HCT116 (cell line): ENCODE measurements at regions not wholly inside any gene's neighbourhood (a gene's known extent, or its start where the extent isn't known, plus 50 kb on each side); places are given as distances from the start of the nearest gene placed in this dataset.

Experiments used
- ATAC-seq: fragments of 200-7000 bp; cut with Tn5 transposase; 2 replicates; pipeline ENCODE4 v1.9.1; 2020; ENCODE audit warnings: mild to moderate bottlenecking, moderate library complexity
- BruUV-seq: library from RNA; stranded (reverse); fragments of 400-500 nt; replicated peaks from 2 replicates; lab custom pipeline; 2021; lab: Mats Ljungman, UMichigan
- CTCF ChIA-PET: fragments of 300-600 bp; sonication (Branson Sonifier 250); formaldehyde crosslinking; loops from one replicate; lab custom pipeline; 2021; ENCODE audit warnings: antibody characterized with exemption; lab: Charles Lee
- POLR2A ChIA-PET: fragments of 300-600, 350-600 bp; sonication (Branson Sonifier 250); formaldehyde crosslinking; loops from one replicate; lab custom pipeline; 2021; ENCODE audit warnings: antibody characterized with exemption; lab: Charles Lee
- RAD21 ChIA-PET, 2 experiments: fragments of 300-600 bp; sonication (Branson Sonifier 250); formaldehyde crosslinking; loops; one replicate each; lab custom pipeline; 2023; ENCODE audit warnings: low total read pairs in 2 of 2; ENCODE audit not compliant: uncharacterized antibody in 2 of 2, unreplicated experiment in 2 of 2, low non-redundant PET in 1 of 2; lab: Charles Lee
- DNase-seq: peaks from one replicate; pipeline ENCODE4 v3.0.0-alpha.2; 2010; ENCODE audit warnings: low read depth, low spot score
- H2AFZ ChIP-seq: fragments of 200-600 bp; shearing (Covaris generic), sonication (generic); 2 replicates; pipeline ENCODE4 v1.6.1; 2017; ENCODE audit warnings: low read depth, mixed run types, mixed read lengths, antibody characterized with exemption, low read length; ENCODE audit not compliant: poor library complexity, severe bottlenecking
- H3K27ac ChIP-seq: 2 replicates; pipeline ENCODE4 v1.5.1; 2012; ENCODE audit warnings: low read depth, low read length
- H3K27me3 ChIP-seq: fragments of 200-600 bp; sonication (generic); 2 replicates; pipeline ENCODE4 v1.6.1; 2016; ENCODE audit warnings: mixed run types, low read length, mixed read lengths; ENCODE audit not compliant: insufficient read depth
- H3K36me3 ChIP-seq, 2 experiments: fragments of 200-500 bp in 1 of 2; fragments of 200-600 bp in 1 of 2; sonication (Bioruptor generic) in 1 of 2; sonication (generic) in 1 of 2; 2 replicates each; pipeline versions ENCODE4 v1.5.1 to v1.6.1; 2014 to 2016; ENCODE audit warnings: low read length in 2 of 2, inconsistent platforms in 1 of 2, mixed read lengths in 1 of 2, mixed run types in 1 of 2; ENCODE audit not compliant: insufficient read depth in 2 of 2, control insufficient read depth in 1 of 2
- H3K4me1 ChIP-seq, 2 experiments: fragments of 200-600 bp in 1 of 2; sonication (generic) in 1 of 2; 2 replicates each; pipeline versions ENCODE4 v1.5.1 to v1.6.1; 2012 to 2017; ENCODE audit warnings: low read length in 2 of 2, inconsistent platforms in 1 of 2, mild to moderate bottlenecking in 1 of 2, mixed read lengths in 1 of 2, mixed run types in 1 of 2, moderate library complexity in 1 of 2; ENCODE audit not compliant: insufficient read depth in 2 of 2, control insufficient read depth in 1 of 2
- H3K4me2 ChIP-seq: fragments of 200-600 bp; sonication (generic); 2 replicates; pipeline ENCODE4 v1.6.1; 2017; ENCODE audit warnings: mixed run types, low read length, mixed read lengths
- H3K4me3 ChIP-seq, 2 experiments: fragments of 200-600 bp in 1 of 2; sonication (generic) in 1 of 2; replicated peaks in 1 of 2; 2 replicates each; pipeline ENCODE4 v1.5.1; 2011 to 2016; ENCODE audit warnings: low read length in 2 of 2, control low read depth in 1 of 2, low read depth in 1 of 2, mild to moderate bottlenecking in 1 of 2, mixed read lengths in 1 of 2, mixed run types in 1 of 2
- H3K79me2 ChIP-seq: fragments of 200-600 bp; sonication (generic); 2 replicates; pipeline ENCODE4 v1.6.1; 2017; ENCODE audit warnings: mild to moderate bottlenecking, mixed run types, low read length, moderate library complexity, mixed read lengths; ENCODE audit not compliant: insufficient read depth
- H3K9ac ChIP-seq: fragments of 200-600 bp; sonication (generic); 2 replicates; pipeline ENCODE4 v1.6.1; 2016; ENCODE audit warnings: low read length, mixed read lengths
- H3K9me2 ChIP-seq: fragments of 200-600 bp; sonication (generic), shearing (Covaris generic); 2 replicates; pipeline ENCODE4 v1.6.1; 2017; ENCODE audit warnings: mixed run types, mild to moderate bottlenecking, moderate library complexity; ENCODE audit not compliant: insufficient read depth
- H3K9me3 ChIP-seq, 2 experiments: fragments of 200-500 bp in 1 of 2; fragments of 200-600 bp in 1 of 2; sonication (Bioruptor generic) in 1 of 2; sonication (generic) in 1 of 2; 2 replicates each; pipeline ENCODE4 v1.6.1; 2014 to 2017; ENCODE audit warnings: low read length in 2 of 2, mixed read lengths in 2 of 2, inconsistent platforms in 1 of 2, low read depth in 1 of 2, mild to moderate bottlenecking in 1 of 2, mixed run types in 1 of 2, moderate library complexity in 1 of 2; ENCODE audit not compliant: control insufficient read depth in 1 of 2, insufficient read depth in 1 of 2
- H4K20me1 ChIP-seq: fragments of 200-600 bp; sonication (generic), shearing (Covaris generic); 2 replicates; pipeline ENCODE4 v1.6.1; 2017; ENCODE audit warnings: mixed run types, mild to moderate bottlenecking, moderate library complexity; ENCODE audit not compliant: insufficient read depth
- ELF1 ChIP-seq: IDR thresholded peaks from 2 replicates; pipeline ENCODE4 v1.6.1; 2012; ENCODE audit warnings: low read depth, borderline replicate concordance
- EZH2phosphoT487 ChIP-seq: fragments of 200-600 bp; IDR thresholded peaks from 2 replicates; pipeline ENCODE4 v1.6.1; 2018; ENCODE audit warnings: antibody characterized with exemption, borderline replicate concordance
- FOSL1 ChIP-seq: IDR thresholded peaks from 2 replicates; pipeline ENCODE4 v1.6.1; 2012; ENCODE audit warnings: low read depth
- JUND ChIP-seq: IDR thresholded peaks from 2 replicates; pipeline ENCODE4 v1.6.1; 2012
- POLR2A ChIP-seq: IDR thresholded peaks from 2 replicates; pipeline ENCODE4 v1.7.0; 2011; ENCODE audit warnings: borderline replicate concordance; ENCODE audit not compliant: insufficient read depth, insufficient read length; ENCODE audit errors: extremely low read depth
- RAD21 ChIP-seq: IDR thresholded peaks from 2 replicates; pipeline ENCODE4 v1.6.1; 2012; ENCODE audit warnings: low read depth, mild to moderate bottlenecking
- REST ChIP-seq: IDR thresholded peaks from 2 replicates; pipeline ENCODE4 v1.6.1; 2012; ENCODE audit warnings: low read depth
- SIN3A ChIP-seq: IDR thresholded peaks from 2 replicates; pipeline ENCODE4 v1.6.1; 2012; ENCODE audit warnings: low read depth
- SP1 ChIP-seq: IDR thresholded peaks from 2 replicates; pipeline ENCODE4 v1.6.1; 2012; ENCODE audit warnings: low read depth
- SRF ChIP-seq: IDR thresholded peaks from 2 replicates; pipeline ENCODE4 v1.6.1; 2012; ENCODE audit warnings: low read depth
- ZBTB33 ChIP-seq: IDR thresholded peaks from 2 replicates; pipeline ENCODE4 v1.6.1; 2011; ENCODE audit warnings: mild to moderate bottlenecking, low read length, moderate library complexity; ENCODE audit not compliant: insufficient replicate concordance; ENCODE audit errors: extremely low read depth
- ZNF274 ChIP-seq: fragments of 200-500 bp; sonication (Bioruptor generic); IDR thresholded peaks from 2 replicates; pipeline ENCODE4 v1.6.1; 2014; ENCODE audit warnings: mild to moderate bottlenecking, low read depth, low read length, inconsistent platforms
- intact Hi-C: fragments of 100-400 bp; cut with micrococcal nuclease; formaldehyde crosslinking; loops from 2 replicates; pipeline ENCODE4 v1.10.0; 2022
- TF ChIP-seq, protein P1 (sequence below), 3 experiments: fragments of 200-600 bp in 1 of 3; sonication (generic) in 1 of 3; IDR thresholded peaks in 2 of 3; conservative IDR thresholded peaks in 1 of 3; 2 replicates each; pipeline ENCODE4 v1.5.1; 2012 to 2017; ENCODE audit warnings: low read depth in 2 of 3, low read length in 2 of 3, antibody characterized with exemption in 1 of 3, borderline replicate concordance in 1 of 3, control low read depth in 1 of 3, mild to moderate bottlenecking in 1 of 3, mixed read lengths in 1 of 3, mixed run types in 1 of 3, moderate library complexity in 1 of 3; ENCODE audit not compliant: insufficient read depth in 1 of 3
- TF ChIP-seq, protein P2 (sequence below): IDR thresholded peaks from 2 replicates; pipeline ENCODE4 v1.6.1; 2012

GRCh38 chr13:61136093-61136492, 279.6 kb downstream of the PCDH20 start:
- intact Hi-C loops: no loop called here
- no peaks in the 10 kb centered on the region; a peak in 1 of 4 replicates for H3K9me3 ChIP-seq
- BruUV-seq: no TSS peak
- H3K4me1 ChIP-seq: no peaks in the 10 kb centered on the region
- H3K36me3 ChIP-seq: no peaks in the 10 kb centered on the region
- H3K27me3 ChIP-seq: no peaks in the 10 kb centered on the region
- no peaks in the 10 kb centered on the region for H3K9me2 ChIP-seq
- ChIA-PET RAD21 (no interaction called here), POLR2A (no interaction called here), CTCF (no interaction called here)
- no peak overlapping the region for H3K4me2 ChIP-seq
- no peak overlapping the region for H3K4me3 ChIP-seq
- no peak overlapping the region for H2AFZ ChIP-seq
- TF ChIP-seq, protein P1, sequence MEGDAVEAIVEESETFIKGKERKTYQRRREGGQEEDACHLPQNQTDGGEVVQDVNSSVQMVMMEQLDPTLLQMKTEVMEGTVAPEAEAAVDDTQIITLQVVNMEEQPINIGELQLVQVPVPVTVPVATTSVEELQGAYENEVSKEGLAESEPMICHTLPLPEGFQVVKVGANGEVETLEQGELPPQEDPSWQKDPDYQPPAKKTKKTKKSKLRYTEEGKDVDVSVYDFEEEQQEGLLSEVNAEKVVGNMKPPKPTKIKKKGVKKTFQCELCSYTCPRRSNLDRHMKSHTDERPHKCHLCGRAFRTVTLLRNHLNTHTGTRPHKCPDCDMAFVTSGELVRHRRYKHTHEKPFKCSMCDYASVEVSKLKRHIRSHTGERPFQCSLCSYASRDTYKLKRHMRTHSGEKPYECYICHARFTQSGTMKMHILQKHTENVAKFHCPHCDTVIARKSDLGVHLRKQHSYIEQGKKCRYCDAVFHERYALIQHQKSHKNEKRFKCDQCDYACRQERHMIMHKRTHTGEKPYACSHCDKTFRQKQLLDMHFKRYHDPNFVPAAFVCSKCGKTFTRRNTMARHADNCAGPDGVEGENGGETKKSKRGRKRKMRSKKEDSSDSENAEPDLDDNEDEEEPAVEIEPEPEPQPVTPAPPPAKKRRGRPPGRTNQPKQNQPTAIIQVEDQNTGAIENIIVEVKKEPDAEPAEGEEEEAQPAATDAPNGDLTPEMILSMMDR (IDR thresholded peaks at IDR 0.05 in 2 of 3, conservative IDR thresholded peaks at IDR 0.05 in 1 of 3; ENCODE audit: borderline replicate concordance in 1 of 3, insufficient read depth in 1 of 3, low read depth in 2 of 3, low read length in 2 of 3): no peak
- TF ChIP-seq SIN3A (no peak), POLR2A (no peak), ZNF274 (no peak), ELF1 (no peak)
- TF ChIP-seq, protein P2, sequence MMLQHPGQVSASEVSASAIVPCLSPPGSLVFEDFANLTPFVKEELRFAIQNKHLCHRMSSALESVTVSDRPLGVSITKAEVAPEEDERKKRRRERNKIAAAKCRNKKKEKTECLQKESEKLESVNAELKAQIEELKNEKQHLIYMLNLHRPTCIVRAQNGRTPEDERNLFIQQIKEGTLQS: no peak
- no peaks in the 10 kb centered on the region for H4K20me1 ChIP-seq
- DNase-seq: no peak
- H3K9ac ChIP-seq: no peak overlapping the region
- no peaks in the 10 kb centered on the region for H3K79me2 ChIP-seq
- no peak for ATAC-seq
- no peak overlapping the region for H3K27ac ChIP-seq

DNA sequence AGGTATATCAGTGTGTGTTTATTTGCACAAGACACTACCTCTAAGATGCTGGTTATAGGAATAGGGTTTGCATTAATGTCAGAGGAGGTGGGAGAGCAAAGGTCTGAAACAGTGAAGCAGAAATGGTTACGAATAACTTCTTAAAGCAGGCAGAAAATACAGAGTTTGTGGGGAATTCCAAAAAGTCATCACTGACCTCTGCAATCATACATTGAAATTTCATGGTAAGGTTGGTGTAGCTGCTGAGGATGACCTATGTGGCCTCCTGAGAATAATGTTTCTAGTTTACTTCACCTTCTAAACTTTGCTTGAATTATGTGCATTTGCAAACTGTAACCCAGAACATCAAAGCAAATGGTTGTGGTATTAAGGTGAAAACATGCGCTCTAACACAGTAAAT, 280.1 kb downstream of the PCDH20 start:
- Histone ChIP-seq H3K36me3 (no peaks in the 10 kb centered on the region), H3K9ac (no peak overlapping the region), H3K27me3 (no peaks in the 10 kb centered on the region), H3K79me2 (no peaks in the 10 kb centered on the region), H3K4me1 (no peaks in the 10 kb centered on the region), H2AFZ (no peak overlapping the region), H3K4me2 (no peak overlapping the region), H3K27ac (no peak overlapping the region), H4K20me1 (no peaks in the 10 kb centered on the region), H3K4me3 (no peak overlapping the region), H3K9me2 (no peaks in the 10 kb centered on the region), H3K9me3 (no peaks in the 10 kb centered on the region; a peak in 1 of 4 replicates)
- ChIA-PET CTCF (no interaction called here), POLR2A (no interaction called here), RAD21 (no interaction called here)
- no TSS peak for BruUV-seq
- DNase-seq: no peak
- intact Hi-C loops: no loop called here
- ATAC-seq: no peak
- no peak for TF ChIP-seq ZNF274
- no peak for TF ChIP-seq FOSL1
- no peak for TF ChIP-seq SP1
- no peak for TF ChIP-seq JUND
- no peak for TF ChIP-seq ELF1
- no peak for TF ChIP-seq REST
- TF ChIP-seq RAD21: no peak
- TF ChIP-seq EZH2phosphoT487: no peak
- TF ChIP-seq SIN3A: no peak
- no peak for TF ChIP-seq ZBTB33
- TF ChIP-seq SRF: no peak
